ENCODE measurements at regions not wholly inside any gene's neighbourhood (a gene's known extent, or its start where the extent isn't known, plus 50 kb on each side); places are given as distances from the start of the nearest gene placed in this dataset.

DNA sequence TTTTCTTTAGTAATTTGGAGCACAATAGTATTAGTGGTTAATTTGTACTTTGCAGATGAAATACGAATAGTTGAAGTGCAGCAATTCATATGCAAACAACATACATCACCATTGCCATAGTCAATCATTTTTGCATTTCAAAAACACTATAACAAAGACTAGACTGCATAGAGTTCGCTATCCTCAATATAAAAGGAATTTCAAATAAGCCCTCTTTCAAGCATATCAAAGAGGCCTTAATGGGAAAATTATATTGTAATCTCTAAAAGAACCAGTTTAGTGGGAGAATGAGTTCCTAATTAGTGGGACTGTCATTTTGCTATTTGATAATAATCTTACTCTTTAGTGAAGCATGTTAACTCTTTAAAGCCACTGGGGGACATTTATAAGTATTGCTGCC is 2302.3 kb upstream of the C9orf72 start:
- no peaks in the 10 kb centered on the region for H3K36me3 ChIP-seq (ENCODE audit: insufficient read depth, low read length)
- no peaks in the 10 kb centered on the region for H3K27me3 ChIP-seq (ENCODE audit: insufficient read depth, low read length, poor library complexity, severe bottlenecking)
- H2AFZ ChIP-seq (ENCODE audit: low read length), result no peak overlapping the region
- H3K9me3 ChIP-seq (ENCODE audit: insufficient read depth, low read depth, low read length), result no peaks in the 10 kb centered on the region
- no peak overlapping the region for H3K9ac ChIP-seq (ENCODE audit: low read depth, low read length, poor library complexity, severe bottlenecking)
- no peak for TF ChIP-seq EZH2phosphoT487 (IDR thresholded peaks at IDR 0.05; ENCODE audit: borderline replicate concordance)
- TF ChIP-seq, protein P1, sequence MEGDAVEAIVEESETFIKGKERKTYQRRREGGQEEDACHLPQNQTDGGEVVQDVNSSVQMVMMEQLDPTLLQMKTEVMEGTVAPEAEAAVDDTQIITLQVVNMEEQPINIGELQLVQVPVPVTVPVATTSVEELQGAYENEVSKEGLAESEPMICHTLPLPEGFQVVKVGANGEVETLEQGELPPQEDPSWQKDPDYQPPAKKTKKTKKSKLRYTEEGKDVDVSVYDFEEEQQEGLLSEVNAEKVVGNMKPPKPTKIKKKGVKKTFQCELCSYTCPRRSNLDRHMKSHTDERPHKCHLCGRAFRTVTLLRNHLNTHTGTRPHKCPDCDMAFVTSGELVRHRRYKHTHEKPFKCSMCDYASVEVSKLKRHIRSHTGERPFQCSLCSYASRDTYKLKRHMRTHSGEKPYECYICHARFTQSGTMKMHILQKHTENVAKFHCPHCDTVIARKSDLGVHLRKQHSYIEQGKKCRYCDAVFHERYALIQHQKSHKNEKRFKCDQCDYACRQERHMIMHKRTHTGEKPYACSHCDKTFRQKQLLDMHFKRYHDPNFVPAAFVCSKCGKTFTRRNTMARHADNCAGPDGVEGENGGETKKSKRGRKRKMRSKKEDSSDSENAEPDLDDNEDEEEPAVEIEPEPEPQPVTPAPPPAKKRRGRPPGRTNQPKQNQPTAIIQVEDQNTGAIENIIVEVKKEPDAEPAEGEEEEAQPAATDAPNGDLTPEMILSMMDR (conservative IDR thresholded peaks at IDR 0.05; ENCODE audit: low read length), result no peak
- no peak overlapping the region for H3K4me3 ChIP-seq (ENCODE audit: low read length, poor library complexity, severe bottlenecking)
- no peaks in the 10 kb centered on the region for H3K9me2 ChIP-seq (replicated peaks; ENCODE audit: low read depth, low read length)
- H3F3A ChIP-seq (ENCODE audit: low read depth), result no peaks in the 10 kb centered on the region
- H3K79me2 ChIP-seq (ENCODE audit: insufficient read depth, low read length), result no peaks in the 10 kb centered on the region
- no peaks in the 10 kb centered on the region for H3K4me1 ChIP-seq (ENCODE audit: insufficient read depth, low read length, poor library complexity, severe bottlenecking)
- no peak overlapping the region for H3K4me2 ChIP-seq (ENCODE audit: low read depth, low read length, poor library complexity, severe bottlenecking)
- H4K20me1 ChIP-seq (ENCODE audit: insufficient read depth, low read length, poor library complexity, severe bottlenecking), result no peaks in the 10 kb centered on the region

DNA sequence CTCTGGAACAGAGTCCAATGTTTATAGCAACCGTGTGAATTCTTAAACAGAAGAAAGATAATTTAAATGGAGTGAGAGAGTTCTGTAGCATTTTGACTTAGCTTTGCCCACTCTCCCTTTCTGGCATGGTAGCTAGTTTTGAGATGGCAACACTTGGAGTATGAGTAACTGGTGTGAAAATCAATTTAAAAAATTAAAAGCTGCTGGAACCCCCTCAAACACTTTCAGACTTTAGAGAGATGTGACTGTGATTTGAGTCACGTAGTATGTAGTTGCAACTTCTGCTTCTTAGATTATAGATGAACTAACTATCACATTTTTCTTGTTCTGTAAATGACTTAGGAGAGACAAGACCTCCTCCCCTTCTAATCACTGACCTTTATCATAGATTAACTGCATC is 2309.5 kb upstream of the C9orf72 start:
- H3K9me3 ChIP-seq (ENCODE audit: insufficient read depth, low read depth, low read length), result no peaks in the 10 kb centered on the region
- H3F3A ChIP-seq (ENCODE audit: low read depth), result no peaks in the 10 kb centered on the region
- no peaks in the 10 kb centered on the region for H3K4me1 ChIP-seq (ENCODE audit: insufficient read depth, low read length, poor library complexity, severe bottlenecking)
- no peaks in the 10 kb centered on the region for H3K27me3 ChIP-seq (ENCODE audit: insufficient read depth, low read length, poor library complexity, severe bottlenecking)
- H3K36me3 ChIP-seq (ENCODE audit: insufficient read depth, low read length), result no peaks in the 10 kb centered on the region
- no peaks in the 10 kb centered on the region for H3K9me2 ChIP-seq (replicated peaks; ENCODE audit: low read depth, low read length)
- no peak overlapping the region for H3K9ac ChIP-seq (ENCODE audit: low read depth, low read length, poor library complexity, severe bottlenecking)
- no peaks in the 10 kb centered on the region for H4K20me1 ChIP-seq (ENCODE audit: insufficient read depth, low read length, poor library complexity, severe bottlenecking)
- H3K4me2 ChIP-seq (ENCODE audit: low read depth, low read length, poor library complexity, severe bottlenecking), result no peak overlapping the region
- no peak overlapping the region for H2AFZ ChIP-seq (ENCODE audit: low read length)
- no peak for TF ChIP-seq EZH2phosphoT487 (IDR thresholded peaks at IDR 0.05; ENCODE audit: borderline replicate concordance)
- TF ChIP-seq, protein P1 (conservative IDR thresholded peaks at IDR 0.05; ENCODE audit: low read length), result no peak
- no peak overlapping the region for H3K4me3 ChIP-seq (ENCODE audit: low read length, poor library complexity, severe bottlenecking)
- no peaks in the 10 kb centered on the region for H3K79me2 ChIP-seq (ENCODE audit: insufficient read depth, low read length)

DNA sequence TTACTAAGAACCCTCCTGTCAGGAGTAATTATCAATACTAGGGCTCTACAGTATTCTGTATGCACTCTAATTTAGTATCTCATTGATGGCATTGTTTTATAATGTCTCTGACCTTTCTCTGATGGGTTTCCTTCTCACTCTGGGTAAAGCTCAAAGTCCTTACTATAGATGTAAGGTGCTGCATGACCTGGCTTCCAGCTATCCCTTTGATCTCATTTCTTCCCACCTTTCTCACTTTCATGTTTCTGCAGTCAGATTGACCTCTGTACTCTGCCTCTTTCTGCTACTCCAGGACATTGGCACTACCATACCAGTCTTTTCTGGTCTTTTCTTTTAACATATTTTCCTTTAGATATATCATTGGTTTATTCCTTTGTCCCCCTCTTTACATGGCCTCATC is 2332.8 kb upstream of the C9orf72 start:
- Histone ChIP-seq H3K9me2 (replicated peaks; ENCODE audit: low read depth, low read length) (no peaks in the 10 kb centered on the region), H2AFZ (ENCODE audit: low read length) (no peak overlapping the region), H3K27me3 (ENCODE audit: insufficient read depth, low read length, poor library complexity, severe bottlenecking) (no peaks in the 10 kb centered on the region), H3K4me1 (ENCODE audit: insufficient read depth, low read length, poor library complexity, severe bottlenecking) (no peaks in the 10 kb centered on the region), H3F3A (ENCODE audit: low read depth) (no peaks in the 10 kb centered on the region), H4K20me1 (ENCODE audit: insufficient read depth, low read length, poor library complexity, severe bottlenecking) (no peaks in the 10 kb centered on the region), H3K79me2 (ENCODE audit: insufficient read depth, low read length) (no peaks in the 10 kb centered on the region), H3K36me3 (ENCODE audit: insufficient read depth, low read length) (no peaks in the 10 kb centered on the region), H3K9me3 (ENCODE audit: insufficient read depth, low read depth, low read length) (no peaks in the 10 kb centered on the region), H3K9ac (ENCODE audit: low read depth, low read length, poor library complexity, severe bottlenecking) (no peak overlapping the region), H3K4me3 (ENCODE audit: low read length, poor library complexity, severe bottlenecking) (no peak overlapping the region), H3K4me2 (ENCODE audit: low read depth, low read length, poor library complexity, severe bottlenecking) (no peak overlapping the region)
- no peak for TF ChIP-seq EZH2phosphoT487 (IDR thresholded peaks at IDR 0.05; ENCODE audit: borderline replicate concordance)
- TF ChIP-seq, protein P1 (conservative IDR thresholded peaks at IDR 0.05; ENCODE audit: low read length), result no peak

All from Loucy (cell line).